Epithelial cell of proximal tubule (primary cell): ENCODE measurements at regions not wholly inside any gene's neighbourhood (a gene's known extent, or its start where the extent isn't known, plus 50 kb on each side); places are given as distances from the start of the nearest gene placed in this dataset.

Experiments
- DNase-seq: peaks from one replicate; pipeline ENCODE4 v3.0.0-alpha.2; 2011; ENCODE audit warnings: low read depth
- H3K4me3 ChIP-seq: 2 replicates; pipeline ENCODE4 v1.5.1; 2011; ENCODE audit warnings: low read depth, mild to moderate bottlenecking, low read length
- CTCF ChIP-seq: conservative IDR thresholded peaks from 2 replicates; pipeline ENCODE4 v1.5.1; 2012; ENCODE audit warnings: low read depth, mild to moderate bottlenecking, low read length

GRCh38 chrX:6885396-6885795 is 262.1 kb upstream of the STS start:
- DNase-seq = no peak
- TF ChIP-seq CTCF = no peak
- H3K4me3 ChIP-seq = no peak overlapping the region

- no peak for DNase-seq
- no peak overlapping the region for H3K4me3 ChIP-seq
- no peak for TF ChIP-seq CTCF
Measured at GRCh38 chrX:6861456-6861855, 286.1 kb upstream of the STS start.

GRCh38 chrX:6857749-6858148 is 289.8 kb upstream of the STS start:
- no peak overlapping the region for H3K4me3 ChIP-seq
- no peak for TF ChIP-seq CTCF
- peak; percentile 6 for DNase-seq

GRCh38 chrX:6856471-6856870 is 291.0 kb upstream of the STS start:
- H3K4me3 ChIP-seq = no peak overlapping the region
- DNase-seq = no peak
- TF ChIP-seq CTCF = no peak

GRCh38 chrX:6852869-6853268 is 294.6 kb upstream of the STS start:
- no peak overlapping the region for H3K4me3 ChIP-seq
- no peak for TF ChIP-seq CTCF
- no peak for DNase-seq

GRCh38 chrX:6852121-6852520 is 295.4 kb upstream of the STS start:
- no peak overlapping the region for H3K4me3 ChIP-seq
- DNase-seq = no peak
- no peak for TF ChIP-seq CTCF

GRCh38 chrX:6851140-6851539 is 296.4 kb upstream of the STS start:
- TF ChIP-seq CTCF = no peak
- DNase-seq = no peak
- H3K4me3 ChIP-seq = no peak overlapping the region
